SK-N-SH (cell line): ENCODE measurements at regions not wholly inside any gene's neighbourhood (a gene's known extent, or its start where the extent isn't known, plus 50 kb on each side); places are given as distances from the start of the nearest gene placed in this dataset.

Source experiments
- CTCF ChIA-PET: fragments of 300-600, 350-600 bp; formaldehyde crosslinking; extraction: SDS; loops from one replicate; lab custom pipeline; 2021; lab: Yijun Ruan, JAX
- POLR2A ChIA-PET: fragments of 350-600 bp; sonication (Branson Sonifier 250); formaldehyde crosslinking; extraction: SDS; loops from one replicate; lab custom pipeline; 2020; ENCODE audit warnings: antibody characterized with exemption, inconsistent platforms; lab: Yijun Ruan, JAX
- DNase-seq: peaks from one replicate; pipeline ENCODE4 v3.0.0; 2012
- H2AFZ ChIP-seq: fragments of 200-600 bp; sonication (generic); 2 replicates; pipeline ENCODE4 v1.8.1; 2016; ENCODE audit warnings: antibody characterized with exemption, mild to moderate bottlenecking, low read depth
- H3F3A ChIP-seq: fragments of 200-600 bp; sonication (generic); replicated peaks from 2 replicates; pipeline ENCODE3; 2016; ENCODE audit warnings: antibody characterized with exemption, mild to moderate bottlenecking; ENCODE audit not compliant: insufficient read depth
- H3K27ac ChIP-seq, 2 experiments: fragments of 200-500 bp in 1 of 2; fragments of 200-600 bp in 1 of 2; sonication (Bioruptor generic) in 1 of 2; sonication (generic), shearing (Covaris generic) in 1 of 2; 2 replicates each; pipeline versions ENCODE4 v1.5.1 to v1.6.1; 2014 to 2016; ENCODE audit warnings: low read depth in 2 of 2, inconsistent platforms in 1 of 2, low read length in 1 of 2, mild to moderate bottlenecking in 1 of 2, mixed read lengths in 1 of 2
- H3K27me3 ChIP-seq: fragments of 200-600 bp; sonication (generic), shearing (Covaris generic); 2 replicates; pipeline ENCODE4 v1.6.1; 2016; ENCODE audit warnings: mixed run types; ENCODE audit not compliant: insufficient read depth
- H3K36me3 ChIP-seq, 2 experiments: fragments of 200-500 bp in 1 of 2; fragments of 200-600 bp in 1 of 2; sonication (Bioruptor generic) in 1 of 2; sonication (generic) in 1 of 2; replicated peaks in 1 of 2; 2 replicates each; pipeline versions ENCODE3 to v1.5.1; 2014 to 2016; ENCODE audit warnings: low read length in 1 of 2, mild to moderate bottlenecking in 1 of 2; ENCODE audit not compliant: insufficient read depth in 2 of 2, control insufficient read depth in 1 of 2
- H3K4me1 ChIP-seq, 2 experiments: fragments of 200-500 bp in 1 of 2; fragments of 200-600 bp in 1 of 2; sonication (Bioruptor generic) in 1 of 2; sonication (generic), shearing (Covaris generic) in 1 of 2; 2 replicates each; pipeline versions ENCODE4 v1.5.1 to v1.6.1; 2014 to 2016; ENCODE audit warnings: low read depth in 1 of 2, low read length in 1 of 2, mixed run types in 1 of 2; ENCODE audit not compliant: insufficient read depth in 2 of 2, control insufficient read depth in 1 of 2
- H3K4me2 ChIP-seq: fragments of 200-600 bp; sonication (generic), shearing (Covaris generic); 2 replicates; pipeline ENCODE4 v1.6.1; 2017; ENCODE audit warnings: mixed run types
- H3K4me3 ChIP-seq, 2 experiments: fragments of 200-500 bp in 1 of 2; fragments of 200-600 bp in 1 of 2; sonication (Bioruptor generic) in 1 of 2; sonication (generic), shearing (Covaris generic) in 1 of 2; 2 replicates each; pipeline versions ENCODE4 v1.5.1 to v1.8.1; 2014 to 2016; ENCODE audit warnings: low read depth in 2 of 2, inconsistent platforms in 1 of 2, low read length in 1 of 2, mild to moderate bottlenecking in 1 of 2, mixed read lengths in 1 of 2, moderate library complexity in 1 of 2
- H3K79me2 ChIP-seq: fragments of 200-600 bp; sonication (generic); 2 replicates; pipeline ENCODE4 v1.8.1; 2017; ENCODE audit warnings: mild to moderate bottlenecking; ENCODE audit not compliant: insufficient read depth
- H3K9ac ChIP-seq: fragments of 200-600 bp; sonication (generic); 2 replicates; pipeline ENCODE4 v1.6.1; 2017; ENCODE audit warnings: mixed run types
- H3K9me2 ChIP-seq: fragments of 200-600 bp; sonication (generic); 2 replicates; pipeline ENCODE4 v1.6.1; 2017; ENCODE audit warnings: mixed run types
- H3K9me3 ChIP-seq: fragments of 200-600 bp; sonication (generic); 2 replicates; pipeline ENCODE4 v1.6.1; 2017; ENCODE audit warnings: mixed run types, mild to moderate bottlenecking, moderate library complexity
- H4K20me1 ChIP-seq: fragments of 200-600 bp; sonication (generic); 2 replicates; pipeline ENCODE4 v1.6.1; 2017; ENCODE audit warnings: mild to moderate bottlenecking, mixed run types; ENCODE audit not compliant: insufficient read depth
- CHD2 ChIP-seq: fragments of 150-350 bp; IDR thresholded peaks from 2 replicates; pipeline ENCODE4 v1.6.1; 2018; ENCODE audit warnings: low read length; ENCODE audit not compliant: partially characterized antibody
- ELF1 ChIP-seq: IDR thresholded peaks from 2 replicates; pipeline ENCODE4 v1.4.0; 2012
- EP300 ChIP-seq, 2 experiments: IDR thresholded peaks; 2 replicates each; pipeline versions ENCODE4 v1.4.0 to v1.6.1; 2012; ENCODE audit warnings: borderline replicate concordance in 1 of 2, low read depth in 1 of 2, low read length in 1 of 2
- EZH2phosphoT487 ChIP-seq: fragments of 200-600 bp; sonication (generic); IDR thresholded peaks from 2 replicates; pipeline ENCODE4 v1.6.1; 2017; ENCODE audit warnings: low read depth, mixed run types, mild to moderate bottlenecking, antibody characterized with exemption, moderate library complexity, borderline replicate concordance
- FOXJ3 ChIP-seq: sonication (generic); formaldehyde crosslinking; IDR thresholded peaks from 2 replicates; pipeline ENCODE4 v1.5.1; 2020; ENCODE audit warnings: mild to moderate bottlenecking, missing genetic modification reagents
- GABPA ChIP-seq: IDR thresholded peaks from 2 replicates; pipeline ENCODE4 v1.4.0; 2012; ENCODE audit warnings: low read depth, mild to moderate bottlenecking
- JUND ChIP-seq: IDR thresholded peaks from 2 replicates; pipeline ENCODE4 v1.4.0; 2012
- NRF1 ChIP-seq: IDR thresholded peaks from 2 replicates; pipeline ENCODE4 v1.6.1; 2012; ENCODE audit warnings: low read depth, mild to moderate bottlenecking, low read length
- PBX3 ChIP-seq: IDR thresholded peaks from 2 replicates; pipeline ENCODE4; 2012
- POLR2AphosphoS5 ChIP-seq: IDR thresholded peaks from 2 replicates; pipeline ENCODE4 v1.6.1; 2012; ENCODE audit warnings: low read depth, low read length
- RAD21 ChIP-seq: IDR thresholded peaks from 2 replicates; pipeline ENCODE4 v1.6.1; 2012; ENCODE audit warnings: mild to moderate bottlenecking, low read length
- RFX5 ChIP-seq: IDR thresholded peaks from 2 replicates; pipeline ENCODE4 v1.6.1; 2012; ENCODE audit warnings: mild to moderate bottlenecking, improper control_type of control experiment, low read length
- SIN3A ChIP-seq: IDR thresholded peaks from 2 replicates; pipeline ENCODE4 v1.6.1; 2012; ENCODE audit warnings: low read depth, mild to moderate bottlenecking, low read length, moderate library complexity, borderline replicate concordance
- TAF1 ChIP-seq: IDR thresholded peaks from 2 replicates; pipeline ENCODE4 v1.6.1; 2012; ENCODE audit warnings: low read depth, mild to moderate bottlenecking, low read length, moderate library complexity, borderline replicate concordance
- TCF12 ChIP-seq: IDR thresholded peaks from 2 replicates; pipeline ENCODE4 v1.4.0; 2012
- TEAD4 ChIP-seq: IDR thresholded peaks from 2 replicates; pipeline ENCODE4 v1.4.0; 2012; ENCODE audit warnings: mild to moderate bottlenecking, borderline replicate concordance; ENCODE audit not compliant: insufficient read depth
- USF2 ChIP-seq: fragments of 150-350 bp; IDR thresholded peaks from 2 replicates; pipeline ENCODE4 v1.6.1; 2017; ENCODE audit warnings: antibody characterized with exemption, low read length, low read depth, borderline replicate concordance
- YY1 ChIP-seq: IDR thresholded peaks from 2 replicates; pipeline ENCODE4 v1.4.0; 2012; ENCODE audit warnings: low read depth, mild to moderate bottlenecking
- ZBTB33 ChIP-seq: IDR thresholded peaks from 2 replicates; pipeline ENCODE4 v1.4.0; 2012; ENCODE audit warnings: low read depth, borderline replicate concordance
- TF ChIP-seq, protein P1 (sequence below): IDR thresholded peaks from 2 replicates; pipeline ENCODE4 v1.4.0; 2012; ENCODE audit warnings: low read depth

- POLR2A ChIA-PET = no interaction called here
- DNase-seq = no peak
These were observed 356.3 kb upstream of the PRMT6 start for GRCh38 chr1:106700211-106700610.

More at GRCh38 chr1:106700211-106700610, 356.3 kb upstream of the PRMT6 start:
- Histone ChIP-seq H2AFZ (no peak overlapping the region), H3K27ac (no peak overlapping the region), H3K4me3 (no peak overlapping the region), H3K9me3 (no peaks in the 10 kb centered on the region)
- CTCF ChIA-PET = no interaction called here
- TF ChIP-seq YY1 (no peak), SIN3A (no peak), PBX3 (no peak), ELF1 (no peak), ZBTB33 (no peak), TCF12 (no peak), CHD2 (no peak), FOXJ3 (CRISPR knock-in tag) (no peak), RFX5 (no peak), TEAD4 (no peak), USF2 (no peak), RAD21 (no peak), NRF1 (no peak), EZH2phosphoT487 (no peak), GABPA (no peak), JUND (no peak), EP300 (IDR thresholded peaks at IDR 0.05; ENCODE audit: borderline replicate concordance in 1 of 2, low read depth in 1 of 2, low read length in 1 of 2) (no peak), POLR2AphosphoS5 (no peak), TAF1 (no peak)
- TF ChIP-seq, protein P1, sequence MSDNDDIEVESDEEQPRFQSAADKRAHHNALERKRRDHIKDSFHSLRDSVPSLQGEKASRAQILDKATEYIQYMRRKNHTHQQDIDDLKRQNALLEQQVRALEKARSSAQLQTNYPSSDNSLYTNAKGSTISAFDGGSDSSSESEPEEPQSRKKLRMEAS = no peak
- TF ChIP-seq, all 33 proteins: peak for 0
- Histone ChIP-seq H4K20me1 (no peaks in the 10 kb centered on the region), H3K9me2 (no peaks in the 10 kb centered on the region), H3K4me2 (no peak overlapping the region), H3K27me3 (no peaks in the 10 kb centered on the region), H3K9ac (no peak overlapping the region), H3K36me3 (no peaks in the 10 kb centered on the region), H3K79me2 (no peaks in the 10 kb centered on the region), H3F3A (no peaks in the 10 kb centered on the region), H3K4me1 (no peaks in the 10 kb centered on the region; a peak in 1 of 4 replicates)
